GM12878 (cell line): ENCODE measurements at regions not wholly inside any gene's neighbourhood (a gene's known extent, or its start where the extent isn't known, plus 50 kb on each side); places are given as distances from the start of the nearest gene placed in this dataset.
"Not testable (repeated sequence)": the region's sequence is repeated elsewhere in the genome, so short reads cannot be mapped to it uniquely, and the experiment has no call there.

Experiments
- ATAC-seq: fragments of 200-7000 bp; cut with Tn5 transposase; 3 replicates; pipeline ENCODE4 v1.9.1; 2020; ENCODE audit warnings: mild to moderate bottlenecking, moderate library complexity
- BruUV-seq: library from RNA; stranded (reverse); fragments of 400-500 nt; replicated peaks from 2 replicates; lab custom pipeline; 2021; lab: Mats Ljungman, UMichigan
- CTCF ChIA-PET: fragments of 300-600 bp; sonication (Branson Sonifier 250); formaldehyde crosslinking; extraction: SDS; loops from one replicate; lab custom pipeline; 2021; ENCODE audit warnings: inconsistent platforms; lab: Yijun Ruan, JAX
- POLR2A ChIA-PET: fragments of 350-600 bp; formaldehyde crosslinking; extraction: SDS; loops from one replicate; lab custom pipeline; 2021; ENCODE audit warnings: inconsistent platforms; lab: Charles Lee
- RAD21 ChIA-PET: fragments of 300-600 bp; sonication (Branson Sonifier 250); formaldehyde crosslinking; loops from one replicate; lab custom pipeline; 2023; ENCODE audit warnings: antibody characterized with exemption; ENCODE audit not compliant: unreplicated experiment; lab: Charles Lee
- SMC1A ChIA-PET: fragments of 300-600 bp; sonication (Branson Sonifier 250); formaldehyde crosslinking; loops from one replicate; lab custom pipeline; 2023; ENCODE audit not compliant: unreplicated experiment, uncharacterized antibody; lab: Charles Lee
- DNase-seq: peaks from one replicate; pipeline ENCODE4 v3.0.0-alpha.2; 2011; ENCODE audit warnings: low read depth, low spot score
- FAIRE-seq: peaks from 3 replicates; lab custom pipeline; 2011; peaks lifted over from hg19 to GRCh38; lab: Jason Lieb, UNC
- H2AFZ ChIP-seq: 2 replicates; pipeline ENCODE4 v1.6.0; 2011; ENCODE audit warnings: low read depth, low read length, control low read depth; ENCODE audit not compliant: control insufficient read depth
- H3K27ac ChIP-seq: 2 replicates; pipeline ENCODE4 v1.5.1; 2011; ENCODE audit warnings: control low read depth; ENCODE audit not compliant: control insufficient read depth, insufficient read depth
- H3K27me3 ChIP-seq, 2 experiments: replicated peaks in 1 of 2; 2 replicates each; pipeline versions ENCODE4 v1.6.0 to v1.6.1; 2011; ENCODE audit warnings: low read length in 1 of 2; ENCODE audit not compliant: control insufficient read depth in 2 of 2, insufficient read depth in 2 of 2
- H3K36me3 ChIP-seq, 2 experiments: 2 replicates each; pipeline ENCODE4 v1.5.1; 2011; ENCODE audit warnings: low read length in 1 of 2; ENCODE audit not compliant: control insufficient read depth in 2 of 2, insufficient read depth in 2 of 2
- H3K4me1 ChIP-seq: 2 replicates; pipeline ENCODE4 v1.6.1; 2011; ENCODE audit warnings: mild to moderate bottlenecking, low read length, moderate library complexity, mixed read lengths; ENCODE audit not compliant: control insufficient read depth, insufficient read depth
- H3K4me2 ChIP-seq: 2 replicates; pipeline ENCODE4 v1.6.0; 2011; ENCODE audit warnings: control low read depth; ENCODE audit not compliant: control insufficient read depth, insufficient read depth
- H3K4me3 ChIP-seq: fragments of 200-600 bp; sonication (generic); 2 replicates; pipeline ENCODE4 v1.5.1; 2016
- H3K79me2 ChIP-seq: 2 replicates; pipeline ENCODE4 v1.6.0; 2011; ENCODE audit warnings: low read length; ENCODE audit not compliant: control insufficient read depth, insufficient read depth
- H3K9ac ChIP-seq: 2 replicates; pipeline ENCODE4 v1.8.0; 2011; ENCODE audit warnings: low read length, control low read depth, mixed read lengths; ENCODE audit not compliant: control insufficient read depth, insufficient read depth
- H3K9me3 ChIP-seq: replicated peaks from 3 replicates; pipeline ENCODE4 v1.5.1; 2011; ENCODE audit warnings: mild to moderate bottlenecking, low read length; ENCODE audit not compliant: control insufficient read depth, insufficient read depth
- H4K20me1 ChIP-seq: 2 replicates; pipeline ENCODE4 v1.6.0; 2011; ENCODE audit not compliant: control insufficient read depth, insufficient read depth
- POLR2AphosphoS2 ChIP-seq: IDR thresholded peaks from 2 replicates; pipeline ENCODE4 v1.6.1; 2011; ENCODE audit warnings: low read depth, mild to moderate bottlenecking, low read length, improper control_type of control experiment, moderate library complexity
- WGBS: methylation state at CpG from one replicate; pipeline ENCODE4 v1.1.6; 2016; ENCODE audit warnings: low lambda C conversion rate; ENCODE audit not compliant: insufficient replicate concordance, insufficient coverage; ENCODE audit errors: missing lambda C conversion rate; 5-methylcytosine and 5-hydroxymethylcytosine counted together
- in situ Hi-C: fragments of 300-500 bp; cut with MboI; formaldehyde crosslinking; loops from 9 replicates; pipeline ENCODE4 v1.14.3; 2018; ENCODE audit warnings: mixed read lengths
- intact Hi-C: fragments of 100-400 bp; cut with micrococcal nuclease; formaldehyde crosslinking; loops from one replicate; pipeline ENCODE4 v1.14.2; 2022; ENCODE audit not compliant: unreplicated experiment

- TF ChIP-seq POLR2AphosphoS2: no peak
- Histone ChIP-seq H3K36me3 (no peaks in the 10 kb centered on the region), H3K4me3 (no peak overlapping the region), H3K4me1 (no peaks in the 10 kb centered on the region), H4K20me1 (no peaks in the 10 kb centered on the region), H3K79me2 (no peaks in the 10 kb centered on the region), H3K9ac (no peak overlapping the region), H2AFZ (no peak overlapping the region), H3K27me3 (no peaks in the 10 kb centered on the region), H3K9me3 (no peaks in the 10 kb centered on the region), H3K27ac (no peak overlapping the region), H3K4me2 (no peak overlapping the region)
- RAD21 ChIA-PET: no interaction called here
- ATAC-seq (no peak), FAIRE-seq (no peak), DNase-seq (no peak)
- CTCF ChIA-PET: no interaction called here
- POLR2A ChIA-PET: no interaction called here
- no TSS peak for BruUV-seq
- WGBS: 22% methylated on average over 4 of the region's 6 CpGs
- intact Hi-C loops: no loop called here
- SMC1A ChIA-PET: no interaction called here
- in situ Hi-C loops: loop anchor here (25.0 kb wide), 1 partner anchor 352 kb away; no protein-coding TSS in a partner anchor
Measured at GRCh38 chr14:106013879-106014376, 487.5 kb downstream of the TMEM121 start.

GRCh38 chr14:106017952-106018351, 491.6 kb downstream of the TMEM121 start:
- RAD21 ChIA-PET: not testable (repeated sequence)

More at GRCh38 chr14:106017952-106018351, 491.6 kb downstream of the TMEM121 start:
- ATAC-seq, FAIRE-seq, DNase-seq, H3K4me1 ChIP-seq, BruUV-seq, SMC1A ChIA-PET, H3K36me3 ChIP-seq, H3K79me2 ChIP-seq, H2AFZ ChIP-seq, H3K27me3 ChIP-seq, intact Hi-C loops, H3K9me3 ChIP-seq, H4K20me1 ChIP-seq, CTCF ChIA-PET, H3K4me2 ChIP-seq, H3K9ac ChIP-seq, H3K4me3 ChIP-seq, POLR2A ChIA-PET, H3K27ac ChIP-seq: not testable (repeated sequence)
- 0% methylated on average over 2 of the region's 3 CpGs for WGBS
- in situ Hi-C loops: loop anchor here (25.0 kb wide), 1 partner anchor 356 kb away; no protein-coding TSS in a partner anchor
